TTC549 (cell line): ENCODE measurements at regions not wholly inside any gene's neighbourhood (a gene's known extent, or its start where the extent isn't known, plus 50 kb on each side); places are given as distances from the start of the nearest gene placed in this dataset.
"Not testable (repeated sequence)": the region's sequence is repeated elsewhere in the genome, so short reads cannot be mapped to it uniquely, and the experiment has no call there.

Experiments used
- FAIRE-seq: peaks from 2 replicates; lab custom pipeline; 2012; peaks lifted over from hg19 to GRCh38; lab: Jason Lieb, UNC

GRCh38 chr4:118504927-118505326, 152.1 kb upstream of the PRSS12 start:
- peak; percentile 92 for FAIRE-seq

- not testable (repeated sequence) for FAIRE-seq
Observed at GRCh38 chr4:118505491-118505890, 152.7 kb upstream of the PRSS12 start.

DNA sequence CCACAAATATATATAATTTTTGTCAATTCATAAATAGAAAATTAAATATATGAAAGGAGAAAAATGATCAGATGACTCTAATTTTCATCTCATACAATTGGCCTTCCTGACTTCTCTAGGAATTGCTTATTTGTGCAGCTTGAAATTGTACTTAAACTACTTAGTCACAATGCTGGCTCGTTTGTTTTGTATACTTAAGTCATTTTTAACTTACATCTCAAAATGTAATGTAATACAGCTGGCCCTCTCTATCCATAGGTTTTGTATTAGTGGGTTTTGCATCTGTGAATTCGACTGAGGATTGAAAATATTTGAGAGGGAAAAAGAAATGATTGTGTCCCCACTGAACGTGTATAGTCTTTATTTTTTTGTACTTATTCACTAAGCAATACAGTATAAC, 160.1 kb upstream of the PRSS12 start:
- not testable (repeated sequence) for FAIRE-seq

GRCh38 chr4:118514332-118514731, 161.5 kb upstream of the PRSS12 start:
- FAIRE-seq = not testable (repeated sequence)

- not testable (repeated sequence) for FAIRE-seq
Observed at GRCh38 chr4:118516107-118516506, 163.3 kb upstream of the PRSS12 start.

DNA sequence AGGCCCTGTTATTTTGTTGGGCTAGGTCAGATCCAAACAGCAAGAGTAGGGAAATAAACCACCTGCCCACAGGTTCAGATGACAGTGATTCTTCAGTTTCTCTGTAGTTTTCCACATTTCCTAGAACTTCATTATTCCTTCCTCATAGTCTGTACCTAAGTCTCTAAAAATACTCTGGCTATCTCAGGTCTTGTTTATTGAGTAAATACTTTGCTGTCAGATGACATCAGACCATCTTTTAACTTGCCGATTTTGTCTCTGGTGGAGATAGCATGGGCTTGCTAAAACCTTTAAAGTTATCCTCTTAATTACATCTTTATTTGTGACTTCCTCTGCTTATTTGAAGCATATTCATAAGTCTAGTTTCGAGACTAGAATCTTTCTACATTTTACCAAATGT, 155.1 kb upstream of the METTL14 start:
- not testable (repeated sequence) for FAIRE-seq

DNA sequence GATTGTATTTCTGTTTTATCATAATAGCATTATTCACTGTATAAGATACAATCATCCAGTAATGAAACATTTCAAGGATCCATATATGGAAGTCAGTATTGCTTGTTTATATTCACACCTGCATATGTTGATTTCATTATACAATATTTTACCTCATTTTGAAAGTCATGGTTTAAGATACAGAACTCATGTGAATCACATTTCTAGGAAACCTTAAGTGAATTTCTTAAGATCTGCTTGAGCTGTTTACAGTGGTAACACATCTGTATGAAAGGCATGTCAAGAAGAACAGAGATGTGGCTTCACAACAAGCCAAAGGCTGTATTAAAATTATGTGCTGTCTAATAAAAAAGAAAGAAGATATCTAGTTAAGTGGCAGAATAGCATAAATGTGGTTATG, 153.2 kb upstream of the METTL14 start:
- FAIRE-seq = peak; percentile 62

DNA sequence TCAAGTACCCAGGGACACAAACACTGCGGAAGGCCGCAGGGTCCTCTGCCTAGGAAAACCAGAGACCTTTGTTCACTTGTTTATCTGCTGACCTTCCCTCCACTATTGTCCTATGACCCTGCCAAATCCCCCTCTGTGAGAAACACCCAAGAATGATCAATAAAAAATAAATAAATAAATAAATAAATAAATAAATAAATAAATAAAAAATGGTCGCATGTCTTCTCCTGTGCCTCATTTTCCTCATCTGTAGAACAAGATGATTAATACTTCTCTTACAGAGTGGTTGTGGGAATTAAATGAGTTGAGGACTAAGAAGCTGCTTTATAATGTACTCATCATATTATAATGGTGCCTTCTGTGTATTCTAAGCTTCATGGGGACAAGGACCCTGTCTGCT, 149.4 kb upstream of the METTL14 start:
- not testable (repeated sequence) for FAIRE-seq

- FAIRE-seq = peak; percentile 99
Observed at GRCh38 chr4:118539412-118540077, 145.6 kb upstream of the METTL14 start.

DNA sequence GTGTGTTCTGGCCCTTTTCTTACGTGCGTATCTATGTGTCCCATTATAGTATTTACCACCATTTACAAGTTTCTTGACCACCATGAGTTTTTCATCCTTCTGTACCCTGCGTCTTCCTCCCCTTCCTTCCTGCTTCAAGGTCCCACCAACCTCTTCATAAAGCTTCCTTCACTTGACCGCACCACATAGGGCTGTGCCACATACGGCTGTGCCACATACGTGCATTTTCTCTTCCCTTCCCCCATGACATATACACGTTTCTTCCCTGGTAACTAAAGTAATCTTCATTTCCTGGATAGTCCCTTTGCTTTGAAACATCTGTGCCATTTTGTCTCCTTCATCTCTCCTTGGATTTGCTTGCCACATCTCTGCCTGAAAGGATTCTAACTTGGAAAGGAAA, 128.6 kb upstream of the METTL14 start:
- FAIRE-seq = not testable (repeated sequence)

DNA sequence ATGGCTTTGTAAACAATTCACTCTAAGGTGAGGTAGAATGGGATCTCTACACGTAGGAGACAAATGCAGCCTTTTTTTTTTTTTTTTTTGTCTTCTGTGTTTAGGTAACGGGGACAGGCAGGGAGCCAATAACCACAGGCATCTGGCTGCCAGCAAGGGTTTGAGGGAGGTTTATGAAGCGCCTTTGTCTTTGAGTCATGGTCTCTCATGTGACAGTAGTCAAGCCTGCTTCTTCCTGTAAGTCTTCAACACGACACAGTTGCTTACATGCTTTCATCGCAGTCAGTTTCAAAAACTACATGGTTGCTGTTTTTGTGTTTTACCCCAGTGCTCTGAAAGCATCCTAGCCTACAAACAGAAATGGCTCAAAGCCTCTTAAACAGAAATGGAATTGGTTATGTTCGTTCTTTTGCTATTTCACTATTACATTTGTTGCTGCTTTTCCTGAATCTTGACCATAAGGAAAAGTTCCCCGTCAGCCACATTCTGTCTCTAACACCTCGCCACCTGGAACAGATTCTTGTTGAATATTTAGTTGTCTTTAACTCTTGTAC, 127.8 kb upstream of the METTL14 start:
- FAIRE-seq = no peak

GRCh38 chr4:118558188-118558587, 127.0 kb upstream of the METTL14 start:
- not testable (repeated sequence) for FAIRE-seq

DNA sequence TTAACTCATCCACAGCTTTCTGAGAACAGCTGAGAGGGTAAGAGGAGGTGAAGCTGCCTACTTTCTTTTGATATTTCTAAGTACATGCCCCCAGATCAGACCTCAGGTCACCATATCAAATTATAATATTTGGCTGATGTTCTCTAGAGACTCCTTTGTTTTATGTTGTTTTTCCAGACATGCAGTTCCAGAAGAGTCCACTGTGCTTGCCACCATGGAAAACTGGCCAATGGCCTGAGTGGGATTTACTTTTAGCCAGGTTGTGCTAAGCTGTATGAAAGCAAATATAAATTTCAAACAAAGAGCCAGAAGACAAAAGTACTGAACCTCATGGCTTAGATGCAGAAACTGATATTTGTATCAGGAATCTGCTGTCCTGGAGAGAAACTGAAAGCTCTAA, 123.6 kb upstream of the METTL14 start:
- FAIRE-seq = not testable (repeated sequence)

GRCh38 chr4:118566003-118566513, 119.1 kb upstream of the METTL14 start:
- FAIRE-seq = not testable (repeated sequence)

DNA sequence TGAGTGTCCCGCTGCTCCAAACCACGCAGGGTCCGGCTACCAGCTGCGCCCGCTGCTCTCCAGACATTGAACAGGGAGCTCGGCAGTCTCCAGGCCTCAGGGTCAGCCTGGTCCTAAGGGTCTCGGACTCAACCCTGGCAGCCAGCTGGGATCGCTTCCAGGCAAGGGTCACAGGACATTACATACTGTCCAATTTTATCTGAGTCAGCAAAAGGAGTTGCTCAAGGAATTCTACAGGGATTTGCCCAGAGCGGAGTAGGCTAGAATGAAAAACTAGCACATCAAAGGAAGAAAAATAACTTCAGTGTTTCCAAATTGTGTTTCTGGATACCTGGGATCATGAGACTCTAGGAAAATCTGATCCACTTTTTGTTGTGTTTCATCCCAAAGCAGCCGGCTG, 112.2 kb upstream of the METTL14 start:
- not testable (repeated sequence) for FAIRE-seq

- not testable (repeated sequence) for FAIRE-seq
Observed at GRCh38 chr4:118574251-118574913, 110.8 kb upstream of the METTL14 start.

DNA sequence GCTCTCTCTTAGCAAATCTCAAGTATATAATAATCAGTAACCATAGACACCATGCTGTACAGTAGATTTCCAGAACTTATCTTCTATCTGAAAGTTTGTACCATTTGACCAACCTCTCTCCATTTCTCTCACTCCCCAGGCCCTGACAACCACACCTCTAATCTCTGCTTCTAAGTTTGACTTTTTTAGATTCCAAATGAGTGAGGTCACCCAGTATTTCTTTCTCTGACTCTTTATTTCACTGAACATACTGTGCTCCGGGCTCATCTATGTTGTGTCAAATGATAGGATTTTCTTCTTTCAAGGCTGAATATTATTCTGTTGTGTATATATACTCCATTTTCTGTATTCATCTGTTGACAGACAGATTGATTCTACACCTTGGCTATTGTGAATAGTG, 110.1 kb upstream of the METTL14 start:
- FAIRE-seq = not testable (repeated sequence)

- FAIRE-seq = not testable (repeated sequence)
Observed at GRCh38 chr4:118575726-118576125, 109.5 kb upstream of the METTL14 start.

DNA sequence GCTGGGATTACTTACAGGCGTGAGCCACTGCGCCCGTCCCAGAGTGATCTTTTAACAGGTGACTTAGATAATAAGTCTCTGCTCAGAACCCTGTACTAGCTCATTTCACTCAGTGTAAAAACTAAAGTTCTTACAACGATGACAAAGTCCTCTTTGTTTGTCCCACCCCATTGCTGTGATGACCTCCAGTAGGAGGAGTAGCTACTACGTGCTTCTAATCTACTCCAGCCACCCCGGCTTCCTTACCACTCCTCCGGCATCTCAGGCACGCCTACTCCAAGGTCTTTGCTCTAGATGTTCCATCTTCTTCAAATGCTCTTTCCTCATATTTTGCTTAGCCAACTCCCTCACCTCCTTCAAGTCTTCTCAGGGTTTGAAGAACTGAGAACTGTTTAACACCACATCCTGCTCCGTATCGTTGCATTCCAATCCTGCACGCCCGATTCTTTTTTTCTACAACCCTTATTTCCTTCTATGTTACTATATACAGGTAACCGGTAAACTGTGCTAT, 108.4 kb upstream of the METTL14 start:
- FAIRE-seq = not testable (repeated sequence)

DNA sequence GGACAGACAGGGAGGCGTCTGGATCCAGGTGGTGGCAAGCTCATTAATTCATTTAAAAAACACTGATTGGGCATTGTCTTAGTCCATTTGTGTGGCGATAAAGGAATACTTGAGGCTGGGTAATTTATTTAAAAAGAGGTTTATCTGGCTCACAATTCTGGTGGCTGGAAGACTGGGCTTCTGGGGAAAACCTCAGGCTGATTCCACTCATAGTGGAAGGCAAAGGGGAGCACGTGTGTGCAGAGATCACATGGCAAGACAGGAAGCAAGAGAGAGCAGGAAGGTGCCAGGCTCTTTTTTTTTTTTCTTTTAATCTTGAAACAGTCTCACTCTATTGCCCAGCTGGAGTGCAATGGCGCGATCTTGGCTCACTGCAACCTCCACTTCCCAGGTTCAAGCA, 100.2 kb upstream of the METTL14 start:
- FAIRE-seq = no peak

GRCh38 chr4:118586357-118586790, 98.8 kb upstream of the METTL14 start:
- no peak for FAIRE-seq

DNA sequence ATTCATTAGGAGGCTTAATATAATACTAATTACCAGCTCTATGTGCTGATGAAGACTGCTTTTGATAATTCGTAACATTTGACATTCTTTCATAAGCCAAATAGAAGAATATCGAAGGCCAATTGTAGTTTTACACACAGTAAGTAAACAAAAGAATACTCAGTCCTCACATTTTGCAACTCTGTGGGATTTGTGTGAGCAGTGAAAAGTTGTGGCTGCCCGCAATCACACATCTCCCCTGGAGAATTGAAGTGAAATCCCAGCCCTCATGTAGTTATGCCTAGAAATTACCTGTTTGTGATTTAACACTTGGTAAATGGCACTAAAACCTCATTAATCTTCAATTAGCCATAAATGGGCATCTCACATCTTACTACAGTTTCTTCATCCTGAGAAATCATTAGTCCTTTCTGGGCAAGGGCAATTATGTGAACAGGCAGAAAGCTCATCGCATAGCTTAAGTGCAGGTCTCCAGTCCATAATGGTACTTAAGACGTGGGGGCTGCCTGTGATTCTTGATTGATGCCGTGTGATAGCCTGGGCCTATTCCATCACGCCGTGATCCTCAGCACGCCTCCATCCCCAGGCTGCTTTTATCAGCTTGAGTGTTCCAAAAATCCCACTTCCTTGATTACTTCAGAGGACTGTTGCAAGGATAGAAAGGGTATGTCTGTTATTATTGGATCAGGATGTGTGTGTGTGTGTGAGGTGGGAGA, 97.9 kb upstream of the METTL14 start:
- no peak for FAIRE-seq
